H1 (cell line): ENCODE measurements at regions not wholly inside any gene's neighbourhood (a gene's known extent, or its start where the extent isn't known, plus 50 kb on each side); places are given as distances from the start of the nearest gene placed in this dataset.

ENCODE experiments used
- CTCF ChIA-PET: fragments of 300-600 bp; sonication (Branson Sonifier 250); formaldehyde crosslinking; loops from one replicate; lab custom pipeline; 2021; ENCODE audit not compliant: partially characterized antibody; lab: Charles Lee
- POLR2A ChIA-PET: fragments of 300-600 bp; sonication (Branson Sonifier 250); formaldehyde crosslinking; loops from one replicate; lab custom pipeline; 2021; ENCODE audit warnings: inconsistent platforms; ENCODE audit not compliant: partially characterized antibody; lab: Charles Lee
- DNase-seq, 2 experiments: peaks; one replicate each; pipeline versions ENCODE4 v3.0.0 to v3.0.0-alpha.2; 2010 to 2022; ENCODE audit warnings: low spot score in 2 of 2, low read depth in 1 of 2, mixed read lengths in 1 of 2
- FAIRE-seq: peaks from 2 replicates; lab custom pipeline; 2011; peaks lifted over from hg19 to GRCh38; lab: Jason Lieb, UNC
- H2AFZ ChIP-seq: 2 replicates; pipeline ENCODE4 v1.8.1; 2012; ENCODE audit warnings: low read length, inconsistent platforms
- H2AK5ac ChIP-seq: 2 replicates; pipeline ENCODE4 v1.6.1; 2013; ENCODE audit warnings: low read depth, low read length
- H2BK120ac ChIP-seq: replicated peaks from 2 replicates; pipeline ENCODE3; 2013; ENCODE audit warnings: low read depth, low read length, inconsistent platforms
- H2BK12ac ChIP-seq: 2 replicates; pipeline ENCODE4 v1.6.1; 2013; ENCODE audit warnings: low read depth, low read length
- H2BK15ac ChIP-seq: 2 replicates; pipeline ENCODE4 v1.6.1; 2013; ENCODE audit warnings: low read length
- H2BK20ac ChIP-seq: 2 replicates; pipeline ENCODE4 v1.6.1; 2013; ENCODE audit warnings: low read length
- H2BK5ac ChIP-seq: 2 replicates; pipeline ENCODE4 v1.6.1; 2013; ENCODE audit warnings: low read depth, low read length
- H3K14ac ChIP-seq: 2 replicates; pipeline ENCODE4 v1.6.1; 2013; ENCODE audit warnings: inconsistent platforms; ENCODE audit not compliant: insufficient read length
- H3K18ac ChIP-seq: 2 replicates; pipeline ENCODE4 v1.6.1; 2013; ENCODE audit warnings: low read length; ENCODE audit errors: extremely low read depth
- H3K23ac ChIP-seq: 2 replicates; pipeline ENCODE4 v1.6.1; 2013; ENCODE audit warnings: inconsistent platforms; ENCODE audit not compliant: insufficient read length
- H3K23me2 ChIP-seq: 2 replicates; pipeline ENCODE4 v1.6.1; 2013; ENCODE audit warnings: low read depth, low read length
- H3K27ac ChIP-seq: 2 replicates; pipeline ENCODE4 v1.6.1; 2011; ENCODE audit warnings: low read depth, low read length, inconsistent platforms
- H3K27me3 ChIP-seq, 4 experiments: replicated peaks in 1 of 4; 1 replicate in 1 of 4; 2 replicates in 3 of 4; pipeline versions ENCODE4 v1.6.1 to v1.8.1; 2011 to 2013; ENCODE audit warnings: low read length in 3 of 4, mild to moderate bottlenecking in 3 of 4, inconsistent platforms in 2 of 4, mixed read lengths in 2 of 4, moderate library complexity in 1 of 4; ENCODE audit not compliant: control insufficient read depth in 3 of 4, insufficient read depth in 3 of 4; ENCODE audit errors: extremely low read depth in 1 of 4
- H3K36me3 ChIP-seq, 4 experiments: 2 replicates each; pipeline versions ENCODE4 v1.6.1 to v1.8.1; 2011 to 2013; ENCODE audit warnings: mild to moderate bottlenecking in 4 of 4, low read length in 3 of 4, moderate library complexity in 2 of 4, control low read depth in 1 of 4, inconsistent platforms in 1 of 4; ENCODE audit not compliant: insufficient read depth in 4 of 4, control insufficient read depth in 2 of 4
- H3K4ac ChIP-seq: replicated peaks from 2 replicates; pipeline ENCODE3; 2013; ENCODE audit warnings: low read length, low read depth, mixed read lengths, inconsistent platforms; ENCODE audit not compliant: insufficient read length
- H3K4me1 ChIP-seq, 4 experiments: replicated peaks in 1 of 4; 1 replicate in 1 of 4; 2 replicates in 3 of 4; pipeline versions ENCODE4 v1.6.1 to v1.8.1; 2011 to 2013; ENCODE audit warnings: low read length in 3 of 4, inconsistent platforms in 2 of 4, mixed read lengths in 1 of 4; ENCODE audit not compliant: insufficient read depth in 4 of 4, control insufficient read depth in 3 of 4
- H3K4me2 ChIP-seq, 2 experiments: 2 replicates each; pipeline versions ENCODE4 v1.6.1 to v1.8.1; 2011 to 2013; ENCODE audit warnings: low read depth in 2 of 2, low read length in 2 of 2, control low read depth in 1 of 2, inconsistent platforms in 1 of 2, mild to moderate bottlenecking in 1 of 2; ENCODE audit not compliant: insufficient read depth in 1 of 2
- H3K4me3 ChIP-seq, 4 experiments: fragments of 200-600, 300-600 bp in 1 of 4; sonication (generic), shearing (Covaris generic), sonication (Bioruptor Twin) in 1 of 4; 2 replicates each; pipeline versions ENCODE4 v1.5.1 to v1.8.1; 2011 to 2016; ENCODE audit warnings: low read length in 4 of 4, low read depth in 3 of 4, control low read depth in 2 of 4, inconsistent platforms in 2 of 4, mild to moderate bottlenecking in 2 of 4, mixed read lengths in 1 of 4, moderate library complexity in 1 of 4; ENCODE audit not compliant: insufficient read depth in 2 of 4; ENCODE audit errors: extremely low read depth in 1 of 4
- H3K56ac ChIP-seq: replicated peaks from 2 replicates; pipeline ENCODE3; 2013; ENCODE audit warnings: low read depth, mild to moderate bottlenecking, mixed read lengths, low read length, inconsistent platforms; ENCODE audit not compliant: insufficient read length
- H3K79me1 ChIP-seq: 2 replicates; pipeline ENCODE4 v1.6.1; 2013; ENCODE audit warnings: low read depth, low read length, control low read depth
- H3K79me2 ChIP-seq, 2 experiments: 2 replicates each; pipeline versions ENCODE4 v1.6.1 to v1.8.1; 2012 to 2013; ENCODE audit warnings: low read length in 2 of 2, mild to moderate bottlenecking in 2 of 2, inconsistent platforms in 1 of 2; ENCODE audit not compliant: insufficient read depth in 2 of 2, control insufficient read depth in 1 of 2
- H3K9ac ChIP-seq, 4 experiments: replicated peaks in 1 of 4; 1 replicate in 1 of 4; 2 replicates in 3 of 4; pipeline versions ENCODE4 v1.6.1 to v1.8.1; 2011 to 2013; ENCODE audit warnings: low read depth in 3 of 4, low read length in 3 of 4, control low read depth in 2 of 4, mild to moderate bottlenecking in 2 of 4, moderate library complexity in 2 of 4, inconsistent platforms in 1 of 4; ENCODE audit errors: extremely low read depth in 1 of 4
- H3K9me3 ChIP-seq, 2 experiments: 2 replicates each; pipeline versions ENCODE4 v1.6.1 to v1.8.1; 2012 to 2013; ENCODE audit warnings: mild to moderate bottlenecking in 2 of 2, moderate library complexity in 2 of 2, control low read depth in 1 of 2, inconsistent platforms in 1 of 2, low read depth in 1 of 2, low read length in 1 of 2, mixed read lengths in 1 of 2; ENCODE audit not compliant: insufficient read depth in 2 of 2
- H4K20me1 ChIP-seq, 2 experiments: replicated peaks in 1 of 2; 2 replicates each; pipeline versions ENCODE3 to v1.8.1; 2011 to 2013; ENCODE audit warnings: inconsistent platforms in 2 of 2, low read length in 2 of 2, mild to moderate bottlenecking in 1 of 2; ENCODE audit not compliant: insufficient read depth in 2 of 2, control insufficient read depth in 1 of 2
- H4K5ac ChIP-seq: 2 replicates; pipeline ENCODE4 v1.6.1; 2013; ENCODE audit warnings: low read length, low read depth, mixed read lengths, inconsistent platforms; ENCODE audit not compliant: insufficient read length
- H4K8ac ChIP-seq: 2 replicates; pipeline ENCODE4 v1.8.0; 2013; ENCODE audit warnings: mild to moderate bottlenecking, moderate library complexity, low read length, inconsistent platforms; ENCODE audit not compliant: insufficient read depth; ENCODE audit errors: extremely low read depth
- H4K91ac ChIP-seq: replicated peaks from 2 replicates; pipeline ENCODE3; 2013; ENCODE audit warnings: low read length, mixed read lengths, inconsistent platforms; ENCODE audit not compliant: insufficient read length
- ASH2L ChIP-seq: fragments of 200-600, 300-600 bp; sonication (generic); IDR thresholded peaks from one replicate; pipeline ENCODE4 v1.7.1; 2017; ENCODE audit warnings: low read length
- CBX5 ChIP-seq: fragments of 300-800, 300-1000 bp; sonication (generic); IDR thresholded peaks from 2 replicates; pipeline ENCODE4 v1.7.1; 2016; ENCODE audit warnings: antibody characterized with exemption, low read length, low read depth
- CTBP2 ChIP-seq: IDR thresholded peaks from 2 replicates; pipeline ENCODE4 v1.7.0; 2011; ENCODE audit warnings: borderline replicate concordance, mild to moderate bottlenecking, moderate library complexity, mixed read lengths, low read length; ENCODE audit not compliant: insufficient read depth, insufficient read length
- GABPA ChIP-seq: IDR thresholded peaks from 2 replicates; pipeline ENCODE4 v1.6.1; 2011; ENCODE audit warnings: mild to moderate bottlenecking, low read length, moderate library complexity, borderline replicate concordance; ENCODE audit not compliant: insufficient read depth
- NRF1 ChIP-seq: IDR thresholded peaks from 2 replicates; pipeline ENCODE4 v1.6.1; 2011; ENCODE audit warnings: mild to moderate bottlenecking, low read depth, low read length, improper control_type of control experiment
- PHF8 ChIP-seq: fragments of 200-600 bp; sonication (generic); conservative IDR thresholded peaks from 2 replicates; pipeline ENCODE4 v1.7.1; 2012; ENCODE audit warnings: low read depth, mild to moderate bottlenecking, inconsistent platforms, low read length, moderate library complexity
- RAD21 ChIP-seq, 2 experiments: IDR thresholded peaks in 1 of 2; conservative IDR thresholded peaks in 1 of 2; 2 replicates each; pipeline ENCODE4 v1.6.1; 2011; ENCODE audit warnings: low read depth in 2 of 2, low read length in 2 of 2, improper control_type of control experiment in 1 of 2, inconsistent platforms in 1 of 2, mild to moderate bottlenecking in 1 of 2, moderate library complexity in 1 of 2
- SIN3A ChIP-seq, 2 experiments: IDR thresholded peaks in 1 of 2; conservative IDR thresholded peaks in 1 of 2; 2 replicates each; pipeline ENCODE4 v1.6.1; 2011 to 2012; ENCODE audit warnings: low read length in 2 of 2, improper control_type of control experiment in 1 of 2, low read depth in 1 of 2, mild to moderate bottlenecking in 1 of 2
- SIRT6 ChIP-seq: IDR thresholded peaks from one replicate; pipeline ENCODE4 v1.7.1; 2012; ENCODE audit warnings: low read length, inconsistent platforms
- SUZ12 ChIP-seq: fragments of 200-600 bp; sonication (generic); IDR thresholded peaks from 2 replicates; pipeline ENCODE4 v1.6.1; 2012; ENCODE audit warnings: mild to moderate bottlenecking, inconsistent platforms, low read length, moderate library complexity, mixed read lengths
- TBP ChIP-seq: IDR thresholded peaks from 2 replicates; pipeline ENCODE4 v1.6.1; 2011; ENCODE audit warnings: low read depth, low read length, improper control_type of control experiment
- WGBS, 2 experiments: shearing (Covaris generic) in 1 of 2; methylation state at CpG; one replicate each; pipeline versions ENCODE4 v1.1.6 to v1.1.7; 2013 to 2015; ENCODE audit warnings: low lambda C conversion rate in 2 of 2, mixed read lengths in 2 of 2, inconsistent platforms in 1 of 2, low coverage in 1 of 2, missing lambda C conversion rate in 1 of 2; ENCODE audit not compliant: insufficient replicate concordance in 2 of 2, insufficient coverage in 1 of 2, insufficient read length in 1 of 2; ENCODE audit errors: extremely low coverage in 1 of 2, missing lambda C conversion rate in 1 of 2; 5-methylcytosine and 5-hydroxymethylcytosine counted together

DNA sequence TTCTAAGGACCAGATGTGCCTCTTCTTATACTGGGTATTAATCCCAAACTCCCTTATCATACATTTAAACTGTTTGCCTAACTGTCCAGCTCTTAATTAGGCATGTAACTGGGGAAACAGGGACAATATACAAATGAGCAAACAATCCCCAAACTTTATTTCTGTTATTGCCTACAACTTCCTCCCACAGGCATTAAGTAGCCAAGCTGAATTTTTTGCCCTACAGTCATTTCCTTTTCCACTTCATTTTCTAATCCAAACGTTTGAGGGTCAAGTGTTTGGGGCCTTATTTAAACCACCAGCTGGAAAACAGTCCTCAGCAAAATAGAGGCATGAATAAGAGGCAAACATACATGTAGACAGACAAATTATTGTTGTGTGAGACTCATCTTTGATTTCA lies 77.4 kb upstream of the CCL2 start:
- POLR2A ChIA-PET = interaction anchor here (2.0 kb wide), 1 partner anchor 21 kb away, joined by 6 read pairs; no protein-coding TSS in a partner anchor
- DNase-seq = no peak
- peak; percentile 7 for FAIRE-seq

More for the DNA sequence above, 77.4 kb upstream of the CCL2 start:
- Histone ChIP-seq H2BK5ac (no peak overlapping the region), H3K27me3 (no peaks in the 10 kb centered on the region), H3K14ac (no peak overlapping the region), H4K8ac (no peak overlapping the region), H2BK12ac (no peak overlapping the region), H3K4me2 (peak overlapping the region; percentile 6 to 29; a peak in 1 of 4 replicates), H4K5ac (no peak overlapping the region), H2AFZ (no peak overlapping the region), H2BK20ac (no peak overlapping the region), H3K4ac (no peak overlapping the region), H3K23me2 (no peaks in the 10 kb centered on the region), H3K9ac (no peak overlapping the region), H4K20me1 (no peaks in the 10 kb centered on the region), H3K56ac (no peak overlapping the region), H2BK15ac (no peak overlapping the region), H3K4me1 (peaks cover 0 to 13% (median 6%) of the 10 kb centered on the region in 4 experiments; a peak in 4 of 7 replicates), H3K36me3 (no peaks in the 10 kb centered on the region), H3K18ac (no peak overlapping the region), H3K79me2 (no peaks in the 10 kb centered on the region), H2AK5ac (no peak overlapping the region), H3K9me3 (peaks cover 0 to 3% of the 10 kb centered on the region in 2 experiments; a peak in 1 of 4 replicates), H4K91ac (no peak overlapping the region), H3K79me1 (no peaks in the 10 kb centered on the region), H3K27ac (no peak overlapping the region), H2BK120ac (no peak overlapping the region), H3K23ac (no peak overlapping the region), H3K4me3 (no peak overlapping the region)
- CTCF ChIA-PET = interaction anchor here (0.7 to 6.6 kb wide), 12 partner anchors 12 to 184 kb away, joined by 3 to 45 read pairs (median 4); partner anchors contain the start of gene CCL1
- TF ChIP-seq PHF8 (no peak), SIN3A (conservative IDR thresholded peaks at IDR 0.05 in 1 of 2, IDR thresholded peaks at IDR 0.05 in 1 of 2; ENCODE audit: low read depth in 1 of 2, low read length in 2 of 2) (no peak), SIRT6 (no peak), RAD21 (IDR thresholded peaks at IDR 0.05 in 1 of 2, conservative IDR thresholded peaks at IDR 0.05 in 1 of 2; ENCODE audit: low read depth in 2 of 2, low read length in 2 of 2) (no peak), CBX5 (no peak), ASH2L (no peak), NRF1 (no peak), GABPA (no peak), TBP (no peak), CTBP2 (no peak), SUZ12 (no peak)
- whole genome bisulfite sequencing, 2 experiments = 11% methylated on average over 1 of the region's 1 CpG; no CpG with 5 or more reads in 1 of the 2 experiments
